ENCODE measurements at regions not wholly inside any gene's neighbourhood (a gene's known extent, or its start where the extent isn't known, plus 50 kb on each side); places are given as distances from the start of the nearest gene placed in this dataset.

DNA sequence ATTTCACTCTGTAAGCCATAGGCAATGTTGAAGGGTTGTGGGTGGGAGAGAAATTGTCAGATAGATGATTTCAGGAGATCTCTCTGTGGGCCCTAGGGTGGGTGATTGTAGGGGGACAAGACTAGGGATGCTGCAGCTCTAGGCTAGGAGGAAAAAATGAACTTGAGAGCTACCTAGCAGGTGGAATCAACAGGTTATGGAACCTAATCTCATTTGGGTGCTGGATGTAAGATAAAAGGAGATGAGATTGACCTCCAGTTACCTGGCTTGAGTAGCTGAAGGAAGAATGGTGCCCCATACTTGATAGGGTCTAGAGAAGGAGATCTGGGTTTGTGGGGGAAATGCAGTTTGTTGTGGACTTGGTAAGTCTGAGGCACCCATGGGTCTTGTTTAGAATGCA, 396.5 kb downstream of the RRAGC start:
- no peak for TF ChIP-seq ZNF274 (IDR thresholded peaks at IDR 0.05; ENCODE audit: low read depth, low read length)
- no peak for TF ChIP-seq YY1 (IDR thresholded peaks at IDR 0.05; ENCODE audit: insufficient read depth, insufficient read length)
- TF ChIP-seq SUZ12 (IDR thresholded peaks at IDR 0.05; ENCODE audit: extremely low read depth, insufficient read depth, insufficient read length) = no peak
